HEK293T (cell line): ENCODE measurements at regions not wholly inside any gene's neighbourhood (a gene's known extent, or its start where the extent isn't known, plus 50 kb on each side); places are given as distances from the start of the nearest gene placed in this dataset.

Experiments
- ARNT ChIP-seq: fragments of 450-650 bp; IDR thresholded peaks from 2 replicates; pipeline ENCODE4 v1.6.1; 2017; ENCODE audit warnings: mild to moderate bottlenecking
- BHLHE40 ChIP-seq: fragments of 450-650 bp; IDR thresholded peaks from 2 replicates; pipeline ENCODE4 v1.6.1; 2016; ENCODE audit warnings: mild to moderate bottlenecking, moderate library complexity, borderline replicate concordance
- CTBP1 ChIP-seq: fragments of 450-650 bp; IDR thresholded peaks from 2 replicates; pipeline ENCODE4 v1.6.1; 2016; ENCODE audit warnings: borderline replicate concordance
- FOXA1 ChIP-seq: fragments of 450-650 bp; IDR thresholded peaks from 2 replicates; pipeline ENCODE4 v1.6.1; 2016; ENCODE audit warnings: mild to moderate bottlenecking
- FOXK2 ChIP-seq: fragments of 450-650 bp; IDR thresholded peaks from 2 replicates; pipeline ENCODE4 v1.6.1; 2016; ENCODE audit warnings: mild to moderate bottlenecking
- FOXM1 ChIP-seq: fragments of 450-650 bp; IDR thresholded peaks from 2 replicates; pipeline ENCODE4 v1.6.1; 2017; ENCODE audit warnings: mild to moderate bottlenecking, borderline replicate concordance
- LEF1 ChIP-seq: fragments of 450-650 bp; IDR thresholded peaks from 2 replicates; pipeline ENCODE4 v1.6.1; 2017; ENCODE audit warnings: mild to moderate bottlenecking, borderline replicate concordance
- NFRKB ChIP-seq: fragments of 450-650 bp; IDR thresholded peaks from 2 replicates; pipeline ENCODE4 v1.6.1; 2016; ENCODE audit warnings: mild to moderate bottlenecking, moderate library complexity
- SP1 ChIP-seq: fragments of 450-650 bp; IDR thresholded peaks from 2 replicates; pipeline ENCODE4 v1.6.1; 2017
- SUZ12 ChIP-seq: fragments of 450-650 bp; IDR thresholded peaks from 2 replicates; pipeline ENCODE4 v1.6.1; 2016; ENCODE audit warnings: mild to moderate bottlenecking
- TARDBP ChIP-seq: fragments of 450-650 bp; IDR thresholded peaks from 2 replicates; pipeline ENCODE4 v1.6.1; 2016
- ZNF384 ChIP-seq: fragments of 450-650 bp; IDR thresholded peaks from 2 replicates; pipeline ENCODE4 v1.6.1; 2016
- TF ChIP-seq, protein P1 (sequence below): fragments of 450-650 bp; IDR thresholded peaks from 2 replicates; pipeline ENCODE4 v1.6.1; 2016

DNA sequence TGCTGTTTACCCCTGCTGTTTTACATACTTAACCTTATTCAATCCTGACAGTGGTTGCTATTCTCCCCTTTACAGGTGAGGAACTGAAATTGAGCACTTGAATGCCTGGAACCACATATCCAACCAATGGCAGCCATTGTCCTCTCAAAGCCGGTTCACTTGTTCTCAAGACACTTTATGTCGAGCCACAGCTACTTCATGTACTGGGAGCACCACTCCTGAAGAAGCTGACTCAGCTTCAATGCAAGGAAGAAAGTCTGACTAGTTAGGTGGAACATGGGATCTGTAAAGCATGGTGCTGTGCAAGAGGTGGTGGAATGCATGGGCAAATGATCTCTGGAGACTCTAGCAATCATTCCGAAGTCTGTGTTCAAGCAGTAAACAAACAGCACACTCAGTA, 113.9 kb upstream of the CPM start:
- TF ChIP-seq BHLHE40 = no peak
- TF ChIP-seq LEF1 = no peak
- no peak for TF ChIP-seq ZNF384
- no peak for TF ChIP-seq SP1
- no peak for TF ChIP-seq SUZ12
- TF ChIP-seq FOXK2 = no peak
- no peak for TF ChIP-seq TARDBP
- TF ChIP-seq FOXM1 = no peak
- TF ChIP-seq, protein P1, sequence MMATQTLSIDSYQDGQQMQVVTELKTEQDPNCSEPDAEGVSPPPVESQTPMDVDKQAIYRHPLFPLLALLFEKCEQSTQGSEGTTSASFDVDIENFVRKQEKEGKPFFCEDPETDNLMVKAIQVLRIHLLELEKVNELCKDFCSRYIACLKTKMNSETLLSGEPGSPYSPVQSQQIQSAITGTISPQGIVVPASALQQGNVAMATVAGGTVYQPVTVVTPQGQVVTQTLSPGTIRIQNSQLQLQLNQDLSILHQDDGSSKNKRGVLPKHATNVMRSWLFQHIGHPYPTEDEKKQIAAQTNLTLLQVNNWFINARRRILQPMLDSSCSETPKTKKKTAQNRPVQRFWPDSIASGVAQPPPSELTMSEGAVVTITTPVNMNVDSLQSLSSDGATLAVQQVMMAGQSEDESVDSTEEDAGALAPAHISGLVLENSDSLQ = no peak
- TF ChIP-seq ARNT = no peak
- no peak for TF ChIP-seq FOXA1
- TF ChIP-seq CTBP1 = no peak
- no peak for TF ChIP-seq NFRKB
